Neuronal stem cell (in vitro differentiated cells): ENCODE measurements at regions not wholly inside any gene's neighbourhood (a gene's known extent, or its start where the extent isn't known, plus 50 kb on each side); places are given as distances from the start of the nearest gene placed in this dataset.

Experiments
- DNase-seq: peaks from one replicate; pipeline ENCODE4 v3.0.0-alpha.2; 2013; ENCODE audit warnings: low spot score
- H2AFZ ChIP-seq: one replicate; pipeline ENCODE4 v1.6.1; 2013; ENCODE audit warnings: mild to moderate bottlenecking, low read length, inconsistent platforms
- H2AK5ac ChIP-seq: 2 replicates; pipeline ENCODE4 v1.6.1; 2013; ENCODE audit warnings: low read depth, mild to moderate bottlenecking, inconsistent platforms, low read length, moderate library complexity, mixed read lengths
- H2BK120ac ChIP-seq: 2 replicates; pipeline ENCODE4 v1.6.1; 2013; ENCODE audit warnings: low read depth, mild to moderate bottlenecking, inconsistent platforms, low read length, moderate library complexity, mixed read lengths
- H2BK12ac ChIP-seq: one replicate; pipeline ENCODE4 v1.6.1; 2013; ENCODE audit warnings: low read length, inconsistent platforms
- H2BK15ac ChIP-seq: 2 replicates; pipeline ENCODE4 v1.6.1; 2013; ENCODE audit warnings: mild to moderate bottlenecking, low read length, inconsistent platforms, mixed read lengths
- H2BK5ac ChIP-seq: one replicate; pipeline ENCODE4 v1.6.1; 2013; ENCODE audit warnings: inconsistent platforms, mild to moderate bottlenecking, low read length, moderate library complexity
- H3K14ac ChIP-seq: one replicate; pipeline ENCODE4 v1.6.1; 2013; ENCODE audit warnings: low read length, inconsistent platforms
- H3K18ac ChIP-seq: 2 replicates; pipeline ENCODE4 v1.6.1; 2013; ENCODE audit warnings: low read length, inconsistent platforms
- H3K23ac ChIP-seq: 2 replicates; pipeline ENCODE4 v1.6.1; 2013; ENCODE audit warnings: low read depth, mild to moderate bottlenecking, mixed read lengths, low read length, inconsistent platforms; ENCODE audit not compliant: poor library complexity
- H3K27ac ChIP-seq: replicated peaks from 3 replicates; pipeline ENCODE4 v1.5.1; 2013; ENCODE audit warnings: low read length, inconsistent platforms
- H3K27me3 ChIP-seq, 3 experiments: 2 replicates each; pipeline ENCODE4 v1.6.1; 2013; ENCODE audit warnings: low read length in 3 of 3, mild to moderate bottlenecking in 2 of 3, inconsistent platforms in 1 of 3, low read depth in 1 of 3, mixed read lengths in 1 of 3, moderate library complexity in 1 of 3; ENCODE audit not compliant: control insufficient read depth in 3 of 3, insufficient read depth in 3 of 3
- H3K36me3 ChIP-seq, 2 donors: replicated peaks in 1 of 2; 2 replicates each; pipeline ENCODE4 v1.6.1; 2013; ENCODE audit warnings: low read length in 2 of 2; ENCODE audit not compliant: control insufficient read depth in 2 of 2, insufficient read depth in 2 of 2
- H3K4ac ChIP-seq: 2 replicates; pipeline ENCODE4 v1.6.1; 2013; ENCODE audit warnings: inconsistent platforms, mild to moderate bottlenecking, low read length, moderate library complexity
- H3K4me1 ChIP-seq, 2 donors: 1 replicate in 1 of 2; 2 replicates in 1 of 2; pipeline ENCODE4 v1.6.1; 2013; ENCODE audit warnings: low read length in 2 of 2, low read depth in 1 of 2; ENCODE audit not compliant: control insufficient read depth in 2 of 2, insufficient read depth in 1 of 2
- H3K4me2 ChIP-seq: one replicate; pipeline ENCODE4 v1.6.1; 2013; ENCODE audit warnings: mild to moderate bottlenecking, low read length, inconsistent platforms; ENCODE audit not compliant: insufficient read depth, poor library complexity, severe bottlenecking
- H3K4me3 ChIP-seq, 2 donors: 2 replicates each; pipeline ENCODE4 v1.5.1; 2013; ENCODE audit warnings: low read length in 2 of 2, mild to moderate bottlenecking in 2 of 2, inconsistent platforms in 1 of 2, moderate library complexity in 1 of 2
- H3K79me1 ChIP-seq: one replicate; pipeline ENCODE4 v1.6.1; 2013; ENCODE audit warnings: low read depth, mild to moderate bottlenecking, inconsistent platforms, low read length, moderate library complexity
- H3K9ac ChIP-seq: one replicate; pipeline ENCODE4 v1.6.1; 2013; ENCODE audit warnings: mild to moderate bottlenecking, low read depth, low read length, inconsistent platforms; ENCODE audit not compliant: poor library complexity
- H3K9me3 ChIP-seq, 2 donors: replicated peaks in 1 of 2; 2 replicates each; pipeline versions ENCODE3 to v1.6.1; 2013; ENCODE audit warnings: low read length in 2 of 2, mild to moderate bottlenecking in 2 of 2, inconsistent platforms in 1 of 2, low read depth in 1 of 2, mixed read lengths in 1 of 2, moderate library complexity in 1 of 2; ENCODE audit not compliant: control insufficient read depth in 2 of 2, insufficient read depth in 1 of 2
- H4K8ac ChIP-seq: one replicate; pipeline ENCODE4 v1.6.1; 2013; ENCODE audit warnings: low read depth, mild to moderate bottlenecking, inconsistent platforms, low read length, moderate library complexity
- H4K91ac ChIP-seq: one replicate; pipeline ENCODE4 v1.6.1; 2013; ENCODE audit warnings: low read length, low read depth, mild to moderate bottlenecking, inconsistent platforms; ENCODE audit not compliant: poor library complexity
- WGBS, 2 donors: extraction: QIAGEN DNeasy Blood & Tissue Kit; methylation state at CpG; one replicate each; pipeline ENCODE4 v1.1.7; 2013; ENCODE audit warnings: missing lambda C conversion rate in 2 of 2, mixed read lengths in 1 of 2; ENCODE audit not compliant: insufficient read length in 2 of 2, insufficient replicate concordance in 1 of 2; ENCODE audit errors: extremely low coverage in 2 of 2; 5-methylcytosine and 5-hydroxymethylcytosine counted together

- Histone ChIP-seq H3K9me3 (no peaks in the 10 kb centered on the region), H2AFZ (no peak overlapping the region), H3K27ac (no peak overlapping the region), H3K4ac (no peak overlapping the region), H2BK12ac (no peak overlapping the region), H3K14ac (no peak overlapping the region), H2BK120ac (no peak overlapping the region), H3K4me3 (peak overlapping the region in 1 of 2 donors; percentile 0), H2BK5ac (no peak overlapping the region), H4K8ac (no peak overlapping the region), H3K4me1 (peaks cover 5 to 9% of the 10 kb centered on the region in 2 donors), H3K27me3 (no peaks in the 10 kb centered on the region), H2AK5ac (no peak overlapping the region), H3K9ac (no peak overlapping the region), H3K18ac (no peak overlapping the region), H3K79me1 (no peaks in the 10 kb centered on the region), H3K23ac (no peak overlapping the region), H4K91ac (no peak overlapping the region), H3K4me2 (no peak overlapping the region), H3K36me3 (no peaks in the 10 kb centered on the region), H2BK15ac (no peak overlapping the region)
- DNase-seq, result no peak
- no CpG with 5 or more reads among the region's 2 CpGs for WGBS, 2 donors
Measured at GRCh38 chr2:200751786-200752185, 59.9 kb upstream of the BZW1 start.

DNA sequence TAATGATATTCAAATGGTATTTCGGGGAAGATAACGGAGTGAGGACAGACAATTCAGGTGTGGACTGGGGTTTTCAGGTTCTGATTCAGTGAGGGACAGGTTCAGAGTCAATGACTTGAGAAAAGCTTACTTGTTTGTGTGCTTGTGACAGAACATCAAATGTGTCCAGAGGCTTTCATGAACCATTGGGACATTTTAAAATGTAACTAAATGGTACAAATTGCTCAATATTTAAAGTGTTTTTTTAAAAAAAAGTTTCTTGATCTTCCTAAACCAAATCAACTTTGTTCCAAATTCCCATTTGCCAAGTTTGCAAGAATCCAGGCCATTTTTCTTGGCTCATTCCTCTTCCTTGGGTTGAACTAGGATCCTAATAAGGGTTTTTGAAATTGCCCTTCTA, 59.4 kb upstream of the BZW1 start:
- Histone ChIP-seq H3K27ac (no peak overlapping the region), H3K9me3 (no peaks in the 10 kb centered on the region), H2BK120ac (no peak overlapping the region), H3K4me2 (no peak overlapping the region), H2BK12ac (no peak overlapping the region), H4K91ac (no peak overlapping the region), H3K4me1 (peaks cover 5 to 10% of the 10 kb centered on the region in 2 donors), H3K23ac (no peak overlapping the region), H3K18ac (no peak overlapping the region), H3K9ac (no peak overlapping the region), H2AK5ac (no peak overlapping the region), H2AFZ (no peak overlapping the region), H2BK5ac (no peak overlapping the region), H3K79me1 (no peaks in the 10 kb centered on the region), H3K27me3 (no peaks in the 10 kb centered on the region), H3K14ac (no peak overlapping the region), H3K36me3 (no peaks in the 10 kb centered on the region), H3K4me3 (no peak overlapping the region), H2BK15ac (no peak overlapping the region), H4K8ac (no peak overlapping the region), H3K4ac (no peak overlapping the region)
- no peak for DNase-seq
- no CpG with 5 or more reads among the region's 2 CpGs for WGBS, 2 donors

GRCh38 chr2:200752835-200753234, 58.9 kb upstream of the BZW1 start:
- Histone ChIP-seq H3K9me3 (no peaks in the 10 kb centered on the region), H2BK12ac (no peak overlapping the region), H3K9ac (no peak overlapping the region), H3K27me3 (no peaks in the 10 kb centered on the region), H3K4ac (no peak overlapping the region), H3K18ac (no peak overlapping the region), H3K14ac (no peak overlapping the region), H3K4me2 (no peak overlapping the region), H2AK5ac (no peak overlapping the region), H3K27ac (no peak overlapping the region), H3K36me3 (no peaks in the 10 kb centered on the region), H4K91ac (no peak overlapping the region), H3K4me1 (peaks cover 2 to 8% of the 10 kb centered on the region in 2 donors), H3K23ac (no peak overlapping the region), H4K8ac (no peak overlapping the region), H2AFZ (no peak overlapping the region), H2BK15ac (no peak overlapping the region), H3K79me1 (no peaks in the 10 kb centered on the region), H2BK120ac (no peak overlapping the region), H3K4me3 (no peak overlapping the region), H2BK5ac (no peak overlapping the region)
- no CpG with 5 or more reads among the region's 1 CpG for WGBS, 2 donors
- DNase-seq, result no peak

GRCh38 chr2:200756618-200757321, 54.9 kb upstream of the BZW1 start:
- Histone ChIP-seq H3K4ac (no peak overlapping the region), H3K18ac (peak overlapping the region; percentile 3), H3K79me1 (no peaks in the 10 kb centered on the region), H3K4me1 (peaks cover 0 to 5% of the 10 kb centered on the region in 2 donors), H2BK15ac (no peak overlapping the region), H2BK120ac (no peak overlapping the region), H3K14ac (no peak overlapping the region), H4K91ac (no peak overlapping the region), H3K27ac (no peak overlapping the region), H2AFZ (no peak overlapping the region), H3K23ac (no peak overlapping the region), H3K4me2 (no peak overlapping the region), H3K27me3 (no peaks in the 10 kb centered on the region), H4K8ac (no peak overlapping the region), H3K36me3 (no peaks in the 10 kb centered on the region), H3K4me3 (no peak overlapping the region), H3K9ac (no peak overlapping the region), H2AK5ac (no peak overlapping the region), H2BK5ac (no peak overlapping the region), H2BK12ac (no peak overlapping the region), H3K9me3 (no peaks in the 10 kb centered on the region)
- no CpG with 5 or more reads among the region's 4 CpGs for WGBS, 2 donors
- DNase-seq, result no peak
